ENCODE measurements at regions not wholly inside any gene's neighbourhood (a gene's known extent, or its start where the extent isn't known, plus 50 kb on each side); places are given as distances from the start of the nearest gene placed in this dataset.
"Not testable (repeated sequence)": the region's sequence is repeated elsewhere in the genome, so short reads cannot be mapped to it uniquely, and the experiment has no call there.

- DNase-seq (ENCODE audit: low read depth, low spot score): no peak
Observed at GRCh38 chr12:89829434-89829975, 120.9 kb upstream of the ATP2B1 start.

- no peak for DNase-seq (ENCODE audit: low read depth, low spot score)
Observed at GRCh38 chr12:89828575-89828974, 119.9 kb upstream of the ATP2B1 start.

GRCh38 chr12:89827592-89827991 is 119.0 kb upstream of the ATP2B1 start:
- no peak for DNase-seq (ENCODE audit: low read depth, low spot score)

- no peak for DNase-seq (ENCODE audit: low read depth, low spot score)
Observed at GRCh38 chr12:89826468-89826867, 117.8 kb upstream of the ATP2B1 start.

GRCh38 chr12:89825591-89826449 is 117.2 kb upstream of the ATP2B1 start:
- DNase-seq (ENCODE audit: low read depth, low spot score): no peak

- DNase-seq (ENCODE audit: low read depth, low spot score): no peak
Observed at GRCh38 chr12:89824822-89825221, 116.2 kb upstream of the ATP2B1 start.

GRCh38 chr12:89822992-89823391 is 114.4 kb upstream of the ATP2B1 start:
- not testable (repeated sequence) for DNase-seq (ENCODE audit: low read depth, low spot score)

GRCh38 chr12:89821896-89822295 is 113.3 kb upstream of the ATP2B1 start:
- no peak for DNase-seq (ENCODE audit: low read depth, low spot score)

GRCh38 chr12:89817501-89818226 is 109.0 kb upstream of the ATP2B1 start:
- DNase-seq (ENCODE audit: low read depth, low spot score): no peak

- DNase-seq (ENCODE audit: low read depth, low spot score): no peak
Observed at GRCh38 chr12:89815225-89815624, 106.6 kb upstream of the ATP2B1 start.

GRCh38 chr12:89803412-89803811 is 94.8 kb upstream of the ATP2B1 start:
- DNase-seq (ENCODE audit: low read depth, low spot score): no peak

GRCh38 chr12:89801284-89801683 is 92.6 kb upstream of the ATP2B1 start:
- DNase-seq (ENCODE audit: low read depth, low spot score): no peak

GRCh38 chr12:89800435-89800834 is 91.8 kb upstream of the ATP2B1 start:
- DNase-seq (ENCODE audit: low read depth, low spot score): no peak

- DNase-seq (ENCODE audit: low read depth, low spot score): no peak
Observed at GRCh38 chr12:89799316-89799715, 90.7 kb upstream of the ATP2B1 start.

- DNase-seq (ENCODE audit: low read depth, low spot score): no peak
Observed at GRCh38 chr12:89797436-89797835, 88.8 kb upstream of the ATP2B1 start.

- no peak for DNase-seq (ENCODE audit: low read depth, low spot score)
Observed at GRCh38 chr12:89796798-89797382, 88.3 kb upstream of the ATP2B1 start.

- DNase-seq (ENCODE audit: low read depth, low spot score): no peak
Observed at GRCh38 chr12:89793946-89794345, 85.3 kb upstream of the ATP2B1 start.

GRCh38 chr12:89791286-89791685 is 82.6 kb upstream of the ATP2B1 start:
- DNase-seq (ENCODE audit: low read depth, low spot score): no peak

- DNase-seq (ENCODE audit: low read depth, low spot score): no peak
Observed at GRCh38 chr12:89789862-89790261, 81.2 kb upstream of the ATP2B1 start.

GRCh38 chr12:89787763-89788162 is 79.1 kb upstream of the ATP2B1 start:
- DNase-seq (ENCODE audit: low read depth, low spot score): no peak

GRCh38 chr12:89786177-89786810 is 77.7 kb upstream of the ATP2B1 start:
- DNase-seq (ENCODE audit: low read depth, low spot score): no peak

Data from activated CD4-positive, CD25-positive, alpha-beta regulatory T cell treated with anti-CD3 and anti-CD28 coated beads, Interleukin-2, amount 50 U/mL, for 16 hours (primary cell).